Stomach (tissue), 8 donors: ENCODE measurements at regions not wholly inside any gene's neighbourhood (a gene's known extent, or its start where the extent isn't known, plus 50 kb on each side); places are given as distances from the start of the nearest gene placed in this dataset.

Source experiments
- DNase-seq, 2 donors: peaks; one replicate each; pipeline versions ENCODE4 v3.0.0 to v3.0.0-alpha.2; 2013 to 2019
- H3K27ac ChIP-seq, 5 donors: fragments of 200-600 bp in 4 of 5; sonication (generic) in 4 of 5; one replicate each; pipeline ENCODE4 v1.5.1; 2013 to 2019; ENCODE audit warnings: mild to moderate bottlenecking in 1 of 5, moderate library complexity in 1 of 5
- H3K27me3 ChIP-seq, 3 donors: fragments of 200-600 bp; sonication (generic); one replicate each; pipeline ENCODE4 v1.5.1; 2017 to 2019; ENCODE audit warnings: mixed run types in 1 of 3
- H3K36me3 ChIP-seq, 4 donors: fragments of 200-600 bp; sonication (generic); 1 replicate in 3 of 4; 2 replicates in 1 of 4; pipeline ENCODE4 v1.5.1; 2016 to 2019
- H3K4me1 ChIP-seq, 4 donors: fragments of 200-600 bp; sonication (generic); one replicate each; pipeline ENCODE4 v1.5.1; 2016 to 2019
- H3K4me3 ChIP-seq, 4 donors: fragments of 200-600 bp; sonication (generic) in 3 of 4; one replicate each; pipeline ENCODE4 v1.5.1; 2016 to 2019; ENCODE audit warnings: mild to moderate bottlenecking in 1 of 4
- H3K9me3 ChIP-seq, 4 donors: fragments of 200-600 bp; sonication (generic); one replicate each; pipeline ENCODE4 v1.5.1; 2016 to 2019
- CTCF ChIP-seq, 7 experiments: fragments of 450-650 bp in 4 of 7; fragments of 200-600 bp in 3 of 7; sonication (generic) in 3 of 7; IDR thresholded peaks; one replicate each; pipeline ENCODE4 v1.5.1; 2016 to 2019; ENCODE audit warnings: antibody characterized with exemption in 7 of 7, control low read depth in 2 of 7, mild to moderate bottlenecking in 1 of 7
- EP300 ChIP-seq: sonication (generic); formaldehyde crosslinking; IDR thresholded peaks from one replicate; pipeline ENCODE4 v1.6.1; 2017; ENCODE audit warnings: antibody characterized with exemption
- POLR2A ChIP-seq, 4 donors: fragments of 450-650 bp; IDR thresholded peaks; one replicate each; pipeline ENCODE4 v1.6.1; 2016; ENCODE audit warnings: antibody characterized with exemption in 4 of 4, control low read depth in 2 of 4, mild to moderate bottlenecking in 1 of 4, moderate library complexity in 1 of 4
- POLR2AphosphoS5 ChIP-seq, 3 donors: sonication (generic); formaldehyde crosslinking; IDR thresholded peaks; one replicate each; pipeline ENCODE4 v1.6.1; 2016; ENCODE audit warnings: antibody characterized with exemption in 3 of 3
- WGBS, 5 donors: extraction: QIAGEN DNeasy Blood & Tissue Kit in 3 of 5; methylation state at CpG; one replicate each; pipeline versions ENCODE4 v1.1.5 to v1.1.7; 2013 to 2018; 5-methylcytosine and 5-hydroxymethylcytosine counted together
- intact Hi-C: fragments of 100-400 bp; cut with DNase I; formaldehyde crosslinking; loops from one replicate; pipeline ENCODE4 v1.15.1; 2023; ENCODE audit warnings: low total_unique reads
- donor health status: healthy with polysubstance abuse.
- donor health status: Bipolar disorder and iron deficiency.
- donor health status: healthy.

- peaks cover 0 to 19% (median 0%) of the 10 kb centered on the region in 3 donors for H3K27me3 ChIP-seq
- 78 to 94% (median 81%) methylated on average over 8 of the region's 8 CpGs for WGBS, 5 donors
- TF ChIP-seq POLR2A (IDR thresholded peaks at IDR 0.05) = no peak
- no peak for TF ChIP-seq POLR2AphosphoS5 (IDR thresholded peaks at IDR 0.05)
- TF ChIP-seq CTCF (IDR thresholded peaks at IDR 0.05) = no peak
- no peak for TF ChIP-seq EP300
Observed at GRCh38 chr1:38603907-38604306, 255.7 kb downstream of the RRAGC start.

GRCh38 chr1:38600905-38601304, 258.7 kb downstream of the RRAGC start:
- Histone ChIP-seq H3K4me3 (no peak overlapping the region), H3K9me3 (no peaks in the 10 kb centered on the region), H3K36me3 (no peaks in the 10 kb centered on the region), H3K27ac (no peak overlapping the region), H3K27me3 (peaks cover 0 to 31% (median 0%) of the 10 kb centered on the region in 3 donors), H3K4me1 (no peaks in the 10 kb centered on the region)
- intact Hi-C loops = no loop called here
- DNase-seq = no peak
- WGBS, 5 donors = 69 to 84% (median 77%) methylated on average over 4 of the region's 4 CpGs
- TF ChIP-seq EP300 = no peak
- TF ChIP-seq POLR2AphosphoS5 (IDR thresholded peaks at IDR 0.05) = no peak
- no peak for TF ChIP-seq POLR2A (IDR thresholded peaks at IDR 0.05)
- TF ChIP-seq CTCF (IDR thresholded peaks at IDR 0.05) = no peak

More at GRCh38 chr1:38603907-38604306, 255.7 kb downstream of the RRAGC start:
- Histone ChIP-seq H3K4me1 (no peaks in the 10 kb centered on the region), H3K9me3 (no peaks in the 10 kb centered on the region), H3K36me3 (no peaks in the 10 kb centered on the region), H3K4me3 (no peak overlapping the region), H3K27ac (no peak overlapping the region)
- DNase-seq = no peak
- intact Hi-C loops = no loop called here

GRCh38 chr1:38600286-38600685, 259.3 kb downstream of the RRAGC start:
- H3K36me3 ChIP-seq = no peaks in the 10 kb centered on the region
- intact Hi-C loops = no loop called here

GRCh38 chr1:38598118-38598517, 261.5 kb downstream of the RRAGC start:
- no peak overlapping the region for H3K27ac ChIP-seq
- 96 to 100% (median 98%) methylated on average over 1 of the region's 1 CpG for WGBS, 5 donors
- H3K4me1 ChIP-seq = no peaks in the 10 kb centered on the region
- H3K27me3 ChIP-seq = peaks cover 0 to 25% (median 0%) of the 10 kb centered on the region in 3 donors
- no peak overlapping the region for H3K4me3 ChIP-seq
- intact Hi-C loops = no loop called here
- TF ChIP-seq EP300 (no peak), POLR2AphosphoS5 (IDR thresholded peaks at IDR 0.05) (no peak), POLR2A (IDR thresholded peaks at IDR 0.05) (no peak), CTCF (IDR thresholded peaks at IDR 0.05) (no peak)
- DNase-seq = no peak
- H3K9me3 ChIP-seq = peaks cover 0 to 23% (median 16%) of the 10 kb centered on the region in 4 donors
- H3K36me3 ChIP-seq = no peaks in the 10 kb centered on the region

More at GRCh38 chr1:38600286-38600685, 259.3 kb downstream of the RRAGC start:
- 70 to 97% (median 85%) methylated on average over 1 of the region's 1 CpG for WGBS, 5 donors
- Histone ChIP-seq H3K27ac (no peak overlapping the region), H3K9me3 (peaks cover 0 to 3% (median 1%) of the 10 kb centered on the region in 4 donors), H3K4me3 (no peak overlapping the region), H3K27me3 (peaks cover 0 to 29% (median 0%) of the 10 kb centered on the region in 3 donors), H3K4me1 (no peaks in the 10 kb centered on the region)
- TF ChIP-seq CTCF (IDR thresholded peaks at IDR 0.05) (no peak), POLR2A (IDR thresholded peaks at IDR 0.05) (no peak), EP300 (no peak), POLR2AphosphoS5 (IDR thresholded peaks at IDR 0.05) (no peak)
- DNase-seq = no peak
